Jurkat, Clone E6-1 (cell line): ENCODE measurements at regions not wholly inside any gene's neighbourhood (a gene's known extent, or its start where the extent isn't known, plus 50 kb on each side); places are given as distances from the start of the nearest gene placed in this dataset.

Source experiments
- DNase-seq: peaks from one replicate; pipeline ENCODE4 v3.0.0-alpha.2; 2011; ENCODE audit warnings: low read depth, low spot score
- H3K4me3 ChIP-seq: 2 replicates; pipeline ENCODE4 v1.5.1; 2011; ENCODE audit warnings: mild to moderate bottlenecking, low read length, control low read depth, moderate library complexity

- no peak overlapping the region for H3K4me3 ChIP-seq
- no peak for DNase-seq
Measured at GRCh38 chr4:165709973-165710526, 163.0 kb upstream of the TLL1 start.

- DNase-seq: no peak
- no peak overlapping the region for H3K4me3 ChIP-seq
Measured at GRCh38 chr4:165711436-165711835, 161.6 kb upstream of the TLL1 start.

GRCh38 chr4:165711912-165712311 is 161.1 kb upstream of the TLL1 start:
- no peak overlapping the region for H3K4me3 ChIP-seq
- no peak for DNase-seq

- no peak for DNase-seq
- H3K4me3 ChIP-seq: no peak overlapping the region
Measured at GRCh38 chr4:165714650-165715049, 158.4 kb upstream of the TLL1 start.

- no peak overlapping the region for H3K4me3 ChIP-seq
Measured at GRCh38 chr4:165715211-165715610, 157.8 kb upstream of the TLL1 start.

GRCh38 chr4:165715989-165716388 is 157.0 kb upstream of the TLL1 start:
- no peak for DNase-seq
- no peak overlapping the region for H3K4me3 ChIP-seq

More at GRCh38 chr4:165715211-165715610, 157.8 kb upstream of the TLL1 start:
- no peak for DNase-seq

GRCh38 chr4:165716472-165716871 is 156.6 kb upstream of the TLL1 start:
- H3K4me3 ChIP-seq: no peak overlapping the region
- no peak for DNase-seq

GRCh38 chr4:165718660-165719059 is 154.4 kb upstream of the TLL1 start:
- H3K4me3 ChIP-seq: no peak overlapping the region
- DNase-seq: no peak

- H3K4me3 ChIP-seq: no peak overlapping the region
- DNase-seq: no peak
Measured at GRCh38 chr4:165720411-165721082, 152.5 kb upstream of the TLL1 start.

- DNase-seq: no peak
- no peak overlapping the region for H3K4me3 ChIP-seq
Measured at GRCh38 chr4:165721815-165722214, 151.2 kb upstream of the TLL1 start.

GRCh38 chr4:165723051-165723795 is 149.8 kb upstream of the TLL1 start:
- no peak for DNase-seq
- H3K4me3 ChIP-seq: no peak overlapping the region

- H3K4me3 ChIP-seq: no peak overlapping the region
- DNase-seq: no peak
Measured at GRCh38 chr4:165724786-165725185, 148.3 kb upstream of the TLL1 start.

GRCh38 chr4:165725352-165725751 is 147.7 kb upstream of the TLL1 start:
- no peak overlapping the region for H3K4me3 ChIP-seq
- no peak for DNase-seq

GRCh38 chr4:165726831-165727230 is 146.2 kb upstream of the TLL1 start:
- DNase-seq: no peak

GRCh38 chr4:165737309-165737972 is 135.6 kb upstream of the TLL1 start:
- no peak for DNase-seq
- no peak overlapping the region for H3K4me3 ChIP-seq

More at GRCh38 chr4:165726831-165727230, 146.2 kb upstream of the TLL1 start:
- no peak overlapping the region for H3K4me3 ChIP-seq

- no peak for DNase-seq
- H3K4me3 ChIP-seq: no peak overlapping the region
Measured at GRCh38 chr4:165738571-165738970, 134.5 kb upstream of the TLL1 start.

- H3K4me3 ChIP-seq: no peak overlapping the region
- no peak for DNase-seq
Measured at GRCh38 chr4:165740911-165741310, 132.1 kb upstream of the TLL1 start.

- H3K4me3 ChIP-seq: no peak overlapping the region
- DNase-seq: no peak
Measured at GRCh38 chr4:165743422-165743821, 129.6 kb upstream of the TLL1 start.

GRCh38 chr4:165744370-165744769 is 128.7 kb upstream of the TLL1 start:
- DNase-seq: no peak
- no peak overlapping the region for H3K4me3 ChIP-seq

- no peak overlapping the region for H3K4me3 ChIP-seq
- DNase-seq: no peak
Measured at GRCh38 chr4:165748321-165748720, 124.7 kb upstream of the TLL1 start.
